ENCODE measurements at regions not wholly inside any gene's neighbourhood (a gene's known extent, or its start where the extent isn't known, plus 50 kb on each side); places are given as distances from the start of the nearest gene placed in this dataset.

DNA sequence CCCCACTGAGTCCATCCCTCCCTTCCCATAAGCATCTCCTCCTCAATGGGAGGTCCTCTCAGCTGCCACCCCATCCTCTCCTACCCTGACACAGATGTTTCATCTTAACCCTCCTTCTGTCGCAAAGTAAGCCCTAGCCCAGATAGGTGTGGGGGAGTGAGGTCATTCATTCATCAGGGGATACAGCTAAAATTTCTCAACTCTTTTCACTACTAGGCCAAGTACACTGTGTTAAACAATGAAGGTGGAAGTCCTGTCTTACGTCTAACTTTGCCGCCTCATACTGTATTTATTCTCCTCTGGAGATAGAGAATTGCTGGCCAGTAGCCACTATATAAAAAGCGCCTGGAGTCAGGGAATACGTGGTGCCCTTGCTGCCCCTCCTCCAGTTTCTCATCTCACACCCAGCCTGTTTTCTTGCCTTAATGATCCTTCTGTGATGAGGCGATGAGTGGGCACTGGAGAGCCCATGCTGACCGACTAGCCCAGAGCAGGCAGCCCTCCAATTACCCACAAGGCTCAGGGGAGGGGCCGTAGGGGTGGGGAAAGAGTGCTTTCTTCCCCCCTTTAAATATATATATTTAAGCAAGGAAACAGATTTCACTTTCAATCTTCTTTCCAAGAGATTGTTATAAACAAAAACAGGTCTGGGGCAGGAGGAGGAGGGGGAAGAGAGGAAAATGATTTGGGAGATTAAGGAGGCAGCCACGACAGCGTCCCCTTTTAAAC lies 149.5 kb downstream of the PJA1 start:
- Mint-ChIP-seq H3K9me3 (no peaks in the 10 kb centered on the region), H3K36me3 (ENCODE audit: low read depth) (no peaks in the 10 kb centered on the region), H3K4me3 (no peak overlapping the region), H3K4me1 (ENCODE audit: low read depth) (no peaks in the 10 kb centered on the region), H3K27ac (no peak overlapping the region), H3K27me3 (ENCODE audit: insufficient read depth) (peaks cover 2% of the 10 kb centered on the region)
- DNase-seq = no peak
- TF ChIP-seq, protein P1, sequence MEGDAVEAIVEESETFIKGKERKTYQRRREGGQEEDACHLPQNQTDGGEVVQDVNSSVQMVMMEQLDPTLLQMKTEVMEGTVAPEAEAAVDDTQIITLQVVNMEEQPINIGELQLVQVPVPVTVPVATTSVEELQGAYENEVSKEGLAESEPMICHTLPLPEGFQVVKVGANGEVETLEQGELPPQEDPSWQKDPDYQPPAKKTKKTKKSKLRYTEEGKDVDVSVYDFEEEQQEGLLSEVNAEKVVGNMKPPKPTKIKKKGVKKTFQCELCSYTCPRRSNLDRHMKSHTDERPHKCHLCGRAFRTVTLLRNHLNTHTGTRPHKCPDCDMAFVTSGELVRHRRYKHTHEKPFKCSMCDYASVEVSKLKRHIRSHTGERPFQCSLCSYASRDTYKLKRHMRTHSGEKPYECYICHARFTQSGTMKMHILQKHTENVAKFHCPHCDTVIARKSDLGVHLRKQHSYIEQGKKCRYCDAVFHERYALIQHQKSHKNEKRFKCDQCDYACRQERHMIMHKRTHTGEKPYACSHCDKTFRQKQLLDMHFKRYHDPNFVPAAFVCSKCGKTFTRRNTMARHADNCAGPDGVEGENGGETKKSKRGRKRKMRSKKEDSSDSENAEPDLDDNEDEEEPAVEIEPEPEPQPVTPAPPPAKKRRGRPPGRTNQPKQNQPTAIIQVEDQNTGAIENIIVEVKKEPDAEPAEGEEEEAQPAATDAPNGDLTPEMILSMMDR (IDR thresholded peaks at IDR 0.05) = no peak

DNA sequence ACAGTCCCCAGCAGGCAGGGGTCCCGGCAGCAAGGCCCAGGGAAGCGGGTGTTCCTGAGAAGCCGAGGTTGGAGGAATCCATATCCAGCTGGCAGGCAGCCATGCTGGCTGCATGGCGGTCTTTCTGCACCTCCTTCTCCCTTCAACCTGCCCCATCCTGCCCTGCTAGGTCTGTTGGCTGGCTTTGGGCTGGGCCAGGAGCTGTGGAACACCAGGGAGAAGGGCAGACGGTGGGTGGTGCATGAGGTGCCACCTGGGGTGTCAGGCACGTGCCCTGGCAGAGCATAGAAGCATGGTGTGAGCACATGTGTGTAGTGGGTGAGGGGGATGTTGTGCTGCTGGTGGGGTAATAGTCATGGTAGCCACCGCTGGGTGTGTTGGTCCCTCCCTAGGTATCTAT lies 150.1 kb downstream of the PJA1 start:
- H3K36me3 Mint-ChIP-seq (ENCODE audit: low read depth) = no peaks in the 10 kb centered on the region

DNA sequence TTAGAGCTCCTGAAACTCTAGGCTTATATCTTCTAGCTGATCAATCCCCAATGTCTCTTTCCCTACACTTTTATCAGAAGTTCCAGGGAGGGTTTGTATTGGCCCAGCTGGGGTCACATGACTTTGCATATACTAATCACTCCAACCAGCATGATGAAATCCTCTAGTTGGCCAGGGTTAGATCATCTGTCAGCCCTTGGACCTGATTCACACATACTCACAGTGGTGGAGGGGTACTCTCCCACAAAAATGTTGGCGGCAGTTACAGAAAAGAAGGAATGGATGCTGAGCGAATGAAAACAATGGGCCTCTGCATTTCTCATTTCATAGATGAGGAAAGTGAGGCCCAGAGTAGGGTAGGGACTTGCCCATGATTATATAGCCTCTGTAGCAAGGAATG lies 151.1 kb downstream of the PJA1 start:
- Mint-ChIP-seq H3K9me3 (no peaks in the 10 kb centered on the region), H3K27ac (no peak overlapping the region), H3K36me3 (ENCODE audit: low read depth) (no peaks in the 10 kb centered on the region), H3K4me3 (no peak overlapping the region), H3K27me3 (ENCODE audit: insufficient read depth) (peaks cover 2% of the 10 kb centered on the region), H3K4me1 (ENCODE audit: low read depth) (no peaks in the 10 kb centered on the region)
- DNase-seq = no peak
- TF ChIP-seq, protein P1 (IDR thresholded peaks at IDR 0.05) = no peak

More for the DNA sequence above, 150.1 kb downstream of the PJA1 start:
- Mint-ChIP-seq H3K27ac (no peak overlapping the region), H3K4me3 (no peak overlapping the region), H3K4me1 (ENCODE audit: low read depth) (no peaks in the 10 kb centered on the region), H3K9me3 (no peaks in the 10 kb centered on the region), H3K27me3 (ENCODE audit: insufficient read depth) (peaks cover 2% of the 10 kb centered on the region)
- TF ChIP-seq, protein P1 (IDR thresholded peaks at IDR 0.05) = no peak
- no peak for DNase-seq

DNA sequence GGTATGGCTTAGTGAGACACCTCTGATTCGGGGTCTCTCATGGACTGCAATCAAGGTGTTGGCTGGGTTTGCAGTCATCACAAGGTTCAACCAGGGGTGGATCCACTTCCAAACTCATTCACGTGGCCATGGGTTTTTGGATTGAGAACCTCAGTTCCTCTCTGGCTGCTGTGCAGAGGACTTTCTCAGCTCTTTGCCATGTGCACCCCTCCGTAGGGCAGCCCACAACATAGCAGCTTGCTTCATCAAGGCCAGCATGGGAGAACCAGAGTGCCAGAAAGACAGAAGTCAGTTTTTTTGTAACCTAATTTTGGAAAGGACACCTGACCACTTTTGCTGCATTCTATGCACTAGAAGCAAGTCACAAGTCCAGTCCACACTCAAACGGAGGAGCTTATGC lies 154.9 kb downstream of the PJA1 start:
- H3K27ac Mint-ChIP-seq = no peak overlapping the region
- H3K9me3 Mint-ChIP-seq = no peaks in the 10 kb centered on the region
- H3K36me3 Mint-ChIP-seq (ENCODE audit: low read depth) = no peaks in the 10 kb centered on the region
- no peak overlapping the region for H3K4me3 Mint-ChIP-seq
- peaks cover 2% of the 10 kb centered on the region for H3K27me3 Mint-ChIP-seq (ENCODE audit: insufficient read depth)
- no peaks in the 10 kb centered on the region for H3K4me1 Mint-ChIP-seq (ENCODE audit: low read depth)
- DNase-seq = no peak
- TF ChIP-seq, protein P1 (IDR thresholded peaks at IDR 0.05) = no peak

DNA sequence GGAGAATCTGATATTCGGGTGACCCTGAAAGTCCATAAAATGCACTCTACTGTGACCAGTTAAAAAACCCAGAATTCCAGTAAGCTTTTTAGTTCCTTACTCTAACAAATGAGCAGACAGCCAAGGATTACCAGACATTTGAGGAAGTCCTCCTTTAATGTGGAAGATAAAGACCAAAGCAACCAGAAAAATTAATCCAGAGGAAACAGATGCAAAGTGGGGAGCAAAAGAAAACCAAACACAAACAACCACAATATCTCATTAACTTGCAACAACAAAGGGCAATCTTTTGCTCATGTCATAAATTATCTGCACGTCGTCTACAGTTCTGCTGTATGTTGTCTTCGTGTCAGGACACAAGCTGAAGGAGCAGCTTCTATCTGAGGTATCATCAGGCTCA lies 164.4 kb downstream of the PJA1 start:
- no peaks in the 10 kb centered on the region for H3K9me3 Mint-ChIP-seq
- no peak overlapping the region for H3K27ac Mint-ChIP-seq
- no peaks in the 10 kb centered on the region for H3K36me3 Mint-ChIP-seq (ENCODE audit: low read depth)
- no peaks in the 10 kb centered on the region; the same call in 1 of the 2 replicates for H3K4me1 Mint-ChIP-seq (ENCODE audit: low read depth)
- TF ChIP-seq, protein P1 (IDR thresholded peaks at IDR 0.05) = no peak
- H3K4me3 Mint-ChIP-seq = no peak overlapping the region
- DNase-seq = no peak
- peaks cover 6% of the 10 kb centered on the region for H3K27me3 Mint-ChIP-seq (ENCODE audit: insufficient read depth)

Data from HFFc6 (cell line).